GM18517 (cell line): ENCODE measurements at regions not wholly inside any gene's neighbourhood (a gene's known extent, or its start where the extent isn't known, plus 50 kb on each side); places are given as distances from the start of the nearest gene placed in this dataset.
"Not testable (repeated sequence)": the region's sequence is repeated elsewhere in the genome, so short reads cannot be mapped to it uniquely, and the experiment has no call there.

ENCODE experiments used
- ATAC-seq: cut with Tn5 transposase; IDR thresholded peaks from one replicate; pipeline ENCODE4 v1.9.1; 2021; ENCODE audit warnings: mild to moderate bottlenecking, moderate library complexity; ENCODE audit not compliant: unreplicated experiment

DNA sequence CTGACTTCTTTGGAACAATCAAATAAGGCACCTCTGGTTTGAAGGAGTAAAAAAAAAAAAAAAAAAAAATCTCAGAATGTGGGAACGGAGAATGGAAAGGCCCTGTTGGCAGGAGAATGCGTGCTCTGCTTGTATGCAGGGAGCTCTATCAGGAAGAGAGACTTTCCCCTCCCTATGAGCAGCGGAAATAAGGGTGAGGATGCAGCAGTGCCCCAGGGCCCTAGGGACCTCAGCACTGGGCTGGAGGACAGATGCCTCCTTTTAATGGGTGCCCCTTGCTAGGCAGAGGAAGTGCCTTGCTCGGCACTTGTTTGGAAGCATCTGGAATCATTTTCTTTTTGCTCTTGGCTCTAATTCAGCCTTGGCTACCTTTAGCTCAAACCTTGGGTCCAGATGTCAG is 283.4 kb upstream of the NBPF12 start:
- ATAC-seq: not testable (repeated sequence)

DNA sequence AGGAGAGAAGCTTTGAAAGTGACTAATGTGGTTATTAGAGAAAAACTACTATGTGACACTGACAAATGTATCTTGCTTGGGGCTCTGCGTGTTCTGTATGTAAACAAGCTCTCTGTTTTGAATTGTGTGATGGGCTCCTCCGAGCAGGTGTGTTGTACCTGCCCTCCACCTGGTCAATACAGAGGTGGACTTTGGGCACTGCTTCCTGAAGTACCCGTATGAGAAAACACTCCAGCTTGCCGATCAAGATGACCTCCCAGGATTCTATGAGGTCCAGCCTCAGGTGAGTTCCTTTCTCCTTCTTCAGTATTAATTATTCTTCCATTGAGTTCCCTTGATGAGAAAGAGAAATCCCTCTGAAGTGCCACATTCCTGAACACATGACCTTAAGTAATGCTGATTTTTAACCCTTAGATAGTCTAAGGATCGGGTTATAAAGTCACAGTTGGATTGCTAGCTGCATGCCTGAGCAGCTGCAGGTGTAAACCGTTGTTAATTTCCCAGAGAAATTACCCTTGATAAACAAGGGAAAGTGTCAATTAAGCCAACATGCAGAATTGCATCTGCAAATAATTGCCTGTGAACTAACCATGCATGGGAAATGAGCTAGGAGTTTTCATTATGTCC is 292.0 kb upstream of the NBPF12 start:
- not testable (repeated sequence) for ATAC-seq

DNA sequence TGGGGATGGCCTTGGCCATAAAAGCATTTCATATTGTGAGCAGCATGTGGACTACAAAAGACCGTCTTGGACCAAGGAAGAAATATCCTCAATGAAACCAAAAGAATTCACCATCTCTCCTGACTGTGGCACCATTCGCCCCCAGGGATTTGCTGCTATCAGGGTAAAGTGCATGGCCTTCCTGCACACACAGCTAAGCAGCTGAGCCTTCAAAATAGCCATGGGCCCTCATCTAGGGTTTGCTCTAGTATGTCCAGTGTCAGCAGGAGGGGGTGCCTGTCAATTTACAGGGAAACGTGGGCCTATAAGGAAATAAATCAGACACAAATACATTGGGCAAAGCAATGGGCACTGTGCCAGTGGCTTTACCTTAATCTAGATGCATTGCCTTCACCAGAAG is 296.6 kb upstream of the NBPF12 start:
- not testable (repeated sequence) for ATAC-seq

GRCh38 chr1:146640671-146641070 is 297.5 kb upstream of the NBPF12 start:
- not testable (repeated sequence) for ATAC-seq

- not testable (repeated sequence) for ATAC-seq
Observed at GRCh38 chr1:146630302-146630701, 307.8 kb upstream of the NBPF12 start.

GRCh38 chr1:146618582-146618981 is 319.5 kb upstream of the NBPF12 start:
- not testable (repeated sequence) for ATAC-seq

DNA sequence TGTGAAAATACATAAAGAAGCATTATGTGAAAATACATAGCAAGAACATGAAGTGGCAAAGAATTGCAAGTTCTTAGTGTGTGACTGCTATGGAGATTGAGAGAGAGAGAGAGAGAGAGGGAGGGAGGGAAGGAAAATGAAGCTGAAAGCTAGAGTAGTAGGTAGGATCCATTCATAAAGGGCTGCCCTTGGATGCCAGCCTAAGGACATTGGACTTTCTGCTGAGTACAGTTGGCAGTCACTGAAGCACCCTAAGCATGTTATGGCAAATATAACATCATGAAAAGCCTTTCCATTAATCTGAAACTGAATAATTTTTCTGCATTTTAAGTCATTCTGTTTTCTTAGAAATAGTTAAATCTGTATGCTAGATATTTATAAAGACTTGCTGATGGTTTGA is 333.4 kb upstream of the NBPF12 start:
- ATAC-seq: not testable (repeated sequence)

DNA sequence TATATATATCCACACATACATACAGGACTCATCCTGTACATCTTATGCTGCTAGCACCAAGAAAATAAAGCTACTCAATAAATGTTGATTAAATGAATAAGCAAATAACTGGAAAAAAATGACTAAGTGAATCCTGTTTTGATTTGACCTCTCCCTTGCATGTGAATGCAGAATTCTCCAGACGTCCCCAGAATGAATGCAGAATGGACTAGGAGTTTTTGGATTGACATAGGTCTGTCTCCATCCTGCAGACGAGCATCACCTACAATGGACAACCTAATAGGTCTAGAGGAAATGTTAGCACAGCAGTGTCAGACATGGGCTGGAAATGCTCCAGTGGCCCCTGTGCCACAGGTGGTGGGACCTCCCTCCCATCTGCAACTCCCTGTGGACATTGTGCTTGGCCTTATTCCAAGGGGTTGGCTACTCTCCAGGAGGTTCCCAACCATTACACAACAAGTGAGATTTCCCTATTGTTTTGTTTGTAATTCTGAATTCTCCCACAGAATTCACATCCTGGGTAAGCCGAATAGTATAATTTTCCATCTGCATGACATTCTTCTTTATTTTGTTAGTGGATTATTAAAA is 337.3 kb upstream of the NBPF12 start:
- ATAC-seq: not testable (repeated sequence)

GRCh38 chr1:146599906-146600305 is 338.2 kb upstream of the NBPF12 start:
- ATAC-seq: not testable (repeated sequence)

- not testable (repeated sequence) for ATAC-seq
Observed at GRCh38 chr1:146581229-146581628, 352.4 kb upstream of the NOTCH2NLA start.

GRCh38 chr1:146567541-146567940 is 338.7 kb upstream of the NOTCH2NLA start:
- ATAC-seq: not testable (repeated sequence)

GRCh38 chr1:146558032-146558431 is 329.2 kb upstream of the NOTCH2NLA start:
- not testable (repeated sequence) for ATAC-seq

GRCh38 chr1:146556405-146556804 is 327.6 kb upstream of the NOTCH2NLA start:
- ATAC-seq: not testable (repeated sequence)

- ATAC-seq: not testable (repeated sequence)
Observed at GRCh38 chr1:146552414-146552813, 323.6 kb upstream of the NOTCH2NLA start.

DNA sequence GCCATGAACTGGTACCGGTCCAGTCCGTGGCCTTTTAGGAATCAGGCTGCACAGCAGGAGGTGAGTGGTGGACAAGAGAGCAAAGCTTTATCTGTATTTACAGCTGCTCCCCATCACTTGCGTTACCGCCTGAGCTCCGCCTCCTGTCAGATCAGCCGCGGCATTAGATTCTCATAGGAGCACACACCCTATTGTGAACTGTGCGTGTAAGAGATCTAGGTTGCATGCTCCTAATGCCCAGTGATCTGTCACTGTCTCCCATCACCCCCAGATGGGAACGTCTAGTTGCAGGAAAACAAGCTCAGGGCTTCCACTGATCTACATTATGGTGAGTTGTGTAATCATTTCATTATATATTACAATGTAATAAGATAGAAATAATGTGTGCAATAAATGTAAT is 319.9 kb upstream of the NOTCH2NLA start:
- not testable (repeated sequence) for ATAC-seq

DNA sequence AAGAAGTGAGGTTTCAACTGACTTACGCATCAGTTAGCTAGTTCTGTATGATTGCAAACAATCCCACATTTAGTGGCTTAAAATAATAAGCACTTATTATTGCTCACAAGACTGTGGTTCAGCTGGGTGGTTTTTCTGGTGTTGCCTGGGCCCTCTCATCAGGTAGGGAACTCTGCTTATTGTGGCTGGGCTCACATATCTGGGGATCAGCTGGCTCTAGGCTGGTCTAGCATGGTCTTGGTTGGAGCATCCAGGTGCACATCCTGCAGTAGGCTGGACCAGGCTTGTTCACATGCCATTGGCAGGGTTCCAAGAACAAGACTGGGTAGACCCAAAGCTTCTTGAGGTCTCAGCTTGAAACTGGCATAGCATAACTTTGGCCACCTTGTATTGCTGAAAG is 317.4 kb upstream of the NOTCH2NLA start:
- not testable (repeated sequence) for ATAC-seq

DNA sequence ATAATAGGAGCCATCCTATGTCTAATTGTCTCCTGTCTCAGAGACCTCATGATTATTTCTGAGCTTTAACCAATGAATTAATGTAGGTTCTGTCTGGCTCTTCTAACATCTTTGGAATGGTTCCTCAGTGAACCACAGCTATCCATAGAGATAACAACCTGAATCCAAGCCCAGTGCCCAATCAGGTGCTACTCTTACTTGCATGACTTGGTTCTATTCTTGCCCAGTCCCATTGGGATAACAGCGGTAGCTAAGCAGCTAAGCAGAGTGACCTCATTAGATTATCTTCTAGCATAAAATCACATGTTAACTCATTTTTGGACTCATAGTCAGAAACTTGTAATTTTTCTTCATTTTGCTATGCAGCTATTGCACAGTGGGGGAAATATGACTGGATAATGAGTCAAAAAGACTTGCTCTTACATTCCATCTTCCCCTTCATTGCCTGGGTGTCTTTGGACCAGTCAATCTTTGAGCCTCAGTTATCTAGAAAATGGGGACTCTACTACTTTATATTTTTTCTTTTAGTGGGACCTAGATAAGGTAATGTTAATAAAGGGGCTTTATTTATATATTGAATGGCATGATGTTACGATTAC is 309.1 kb upstream of the NOTCH2NLA start:
- ATAC-seq: not testable (repeated sequence)

DNA sequence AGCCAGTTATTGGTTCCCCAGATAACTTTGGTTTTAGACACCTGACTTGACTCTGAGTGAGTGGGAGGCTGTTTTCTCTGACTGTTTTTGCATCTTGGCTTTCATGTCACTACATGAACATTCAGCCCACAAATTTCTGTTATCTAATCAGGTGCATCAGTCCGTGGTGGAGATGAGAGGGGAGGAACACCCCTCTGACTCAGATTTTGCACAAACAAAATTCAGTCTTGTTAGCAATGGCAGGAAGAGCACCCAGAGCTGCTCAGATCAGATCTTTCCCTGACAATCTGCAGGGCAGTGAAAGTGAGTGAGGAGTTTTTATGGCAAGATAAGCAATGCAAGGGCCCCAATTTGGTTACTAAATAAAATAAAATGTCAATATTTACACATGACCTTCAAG is 307.2 kb upstream of the NOTCH2NLA start:
- not testable (repeated sequence) for ATAC-seq

GRCh38 chr1:146535575-146535974 is 306.8 kb upstream of the NOTCH2NLA start:
- ATAC-seq: not testable (repeated sequence)

- ATAC-seq: not testable (repeated sequence)
Observed at GRCh38 chr1:146530958-146531357, 302.1 kb upstream of the NOTCH2NLA start.

DNA sequence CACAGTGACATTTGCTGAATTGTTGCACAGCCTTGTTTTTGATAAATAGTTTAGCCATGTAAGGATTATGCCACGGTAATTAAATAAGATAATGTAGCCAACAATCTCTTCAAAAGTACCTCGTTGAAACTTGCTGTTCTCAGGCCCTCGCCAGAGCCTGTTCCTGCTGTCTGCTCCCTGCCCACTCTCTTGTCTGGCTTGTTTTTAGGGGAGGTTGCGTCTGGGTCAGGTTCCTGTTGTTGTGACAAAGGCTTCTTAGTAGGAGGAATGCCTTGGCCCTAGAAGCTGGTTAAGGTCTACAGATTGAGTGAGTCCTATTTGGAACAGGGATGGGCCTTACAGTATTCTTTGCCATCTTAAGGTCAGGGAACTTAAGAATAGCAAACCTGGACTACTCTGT is 294.0 kb upstream of the NOTCH2NLA start:
- ATAC-seq: not testable (repeated sequence)

- not testable (repeated sequence) for ATAC-seq
Observed at GRCh38 chr1:146522345-146522744, 293.5 kb upstream of the NOTCH2NLA start.
